ENCODE measurements at regions not wholly inside any gene's neighbourhood (a gene's known extent, or its start where the extent isn't known, plus 50 kb on each side); places are given as distances from the start of the nearest gene placed in this dataset.

- no peak for DNase-seq
- no peak overlapping the region for H3K4me3 Mint-ChIP-seq (ENCODE audit: unreplicated experiment)
- H3K36me3 Mint-ChIP-seq (ENCODE audit: unreplicated experiment): no peaks in the 10 kb centered on the region
- peak; percentile 11 for TF ChIP-seq CTCF (IDR thresholded peaks at IDR 0.05; ENCODE audit: partially characterized antibody, unreplicated experiment)
- no peaks in the 10 kb centered on the region for H3K27me3 Mint-ChIP-seq (ENCODE audit: unreplicated experiment)
- no peak overlapping the region for H3K27ac Mint-ChIP-seq (ENCODE audit: unreplicated experiment)
- no peaks in the 10 kb centered on the region for H3K9me3 Mint-ChIP-seq (ENCODE audit: unreplicated experiment)
- H3K4me1 Mint-ChIP-seq (ENCODE audit: low read depth, unreplicated experiment): no peaks in the 10 kb centered on the region
Measured at GRCh38 chr3:137108699-137109440, 151.1 kb downstream of the IL20RB start.

- Mint-ChIP-seq H3K36me3 (ENCODE audit: unreplicated experiment) (no peaks in the 10 kb centered on the region), H3K9me3 (ENCODE audit: unreplicated experiment) (no peaks in the 10 kb centered on the region), H3K4me3 (ENCODE audit: unreplicated experiment) (no peak overlapping the region), H3K27me3 (ENCODE audit: unreplicated experiment) (no peaks in the 10 kb centered on the region), H3K27ac (ENCODE audit: unreplicated experiment) (no peak overlapping the region), H3K4me1 (ENCODE audit: low read depth, unreplicated experiment) (no peaks in the 10 kb centered on the region)
- TF ChIP-seq CTCF (IDR thresholded peaks at IDR 0.05; ENCODE audit: partially characterized antibody, unreplicated experiment): peak; percentile 93
- no peak for DNase-seq
Measured at GRCh38 chr3:137110392-137110996, 152.7 kb downstream of the IL20RB start.

- no peak for TF ChIP-seq CTCF (IDR thresholded peaks at IDR 0.05; ENCODE audit: partially characterized antibody, unreplicated experiment)
- H3K4me1 Mint-ChIP-seq (ENCODE audit: low read depth, unreplicated experiment): no peaks in the 10 kb centered on the region
- no peaks in the 10 kb centered on the region for H3K36me3 Mint-ChIP-seq (ENCODE audit: unreplicated experiment)
- H3K27ac Mint-ChIP-seq (ENCODE audit: unreplicated experiment): no peak overlapping the region
- no peaks in the 10 kb centered on the region for H3K27me3 Mint-ChIP-seq (ENCODE audit: unreplicated experiment)
- DNase-seq: no peak
- H3K9me3 Mint-ChIP-seq (ENCODE audit: unreplicated experiment): no peaks in the 10 kb centered on the region
- H3K4me3 Mint-ChIP-seq (ENCODE audit: unreplicated experiment): no peak overlapping the region
Measured at GRCh38 chr3:137111497-137111896, 153.7 kb downstream of the IL20RB start.

GRCh38 chr3:137116619-137117018, 158.8 kb downstream of the IL20RB start:
- peaks cover 2% of the 10 kb centered on the region for H3K9me3 Mint-ChIP-seq (ENCODE audit: unreplicated experiment)
- no peaks in the 10 kb centered on the region for H3K36me3 Mint-ChIP-seq (ENCODE audit: unreplicated experiment)
- no peaks in the 10 kb centered on the region for H3K27me3 Mint-ChIP-seq (ENCODE audit: unreplicated experiment)
- no peaks in the 10 kb centered on the region for H3K4me1 Mint-ChIP-seq (ENCODE audit: low read depth, unreplicated experiment)
- DNase-seq: no peak
- no peak overlapping the region for H3K4me3 Mint-ChIP-seq (ENCODE audit: unreplicated experiment)
- TF ChIP-seq CTCF (IDR thresholded peaks at IDR 0.05; ENCODE audit: partially characterized antibody, unreplicated experiment): no peak
- no peak overlapping the region for H3K27ac Mint-ChIP-seq (ENCODE audit: unreplicated experiment)

GRCh38 chr3:137121704-137122314, 164.0 kb downstream of the IL20RB start:
- peak; percentile 68 for TF ChIP-seq CTCF (IDR thresholded peaks at IDR 0.05; ENCODE audit: partially characterized antibody, unreplicated experiment)
- H3K27ac Mint-ChIP-seq (ENCODE audit: unreplicated experiment): no peak overlapping the region
- peak; percentile 42 for DNase-seq
- H3K4me3 Mint-ChIP-seq (ENCODE audit: unreplicated experiment): no peak overlapping the region
- H3K4me1 Mint-ChIP-seq (ENCODE audit: low read depth, unreplicated experiment): peaks cover 2% of the 10 kb centered on the region
- peaks cover 3% of the 10 kb centered on the region for H3K9me3 Mint-ChIP-seq (ENCODE audit: unreplicated experiment)
- no peaks in the 10 kb centered on the region for H3K36me3 Mint-ChIP-seq (ENCODE audit: unreplicated experiment)
- H3K27me3 Mint-ChIP-seq (ENCODE audit: unreplicated experiment): peaks cover 1% of the 10 kb centered on the region
